ENCODE measurements at regions not wholly inside any gene's neighbourhood (a gene's known extent, or its start where the extent isn't known, plus 50 kb on each side); places are given as distances from the start of the nearest gene placed in this dataset.

DNA sequence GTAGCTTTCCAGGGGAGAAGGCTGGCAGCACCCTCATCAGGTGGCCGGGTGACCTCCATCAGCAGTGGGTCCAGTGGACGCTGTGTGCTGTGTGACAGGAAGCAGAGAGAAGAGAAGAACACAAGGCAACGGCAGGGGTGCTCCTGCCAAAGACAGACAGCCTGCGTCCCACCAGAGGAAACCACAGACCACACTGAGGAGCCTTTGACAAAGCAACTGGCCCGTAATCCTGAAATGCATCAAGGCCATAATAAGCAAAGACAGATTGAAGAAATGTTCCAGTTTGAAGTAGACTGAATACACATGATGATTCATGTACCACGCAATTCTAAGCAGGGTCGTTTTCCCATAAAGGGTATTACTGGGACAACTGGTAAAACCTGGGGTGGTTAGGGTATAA, 172.4 kb downstream of the FBXO15 start:
- TF ChIP-seq, protein P1, sequence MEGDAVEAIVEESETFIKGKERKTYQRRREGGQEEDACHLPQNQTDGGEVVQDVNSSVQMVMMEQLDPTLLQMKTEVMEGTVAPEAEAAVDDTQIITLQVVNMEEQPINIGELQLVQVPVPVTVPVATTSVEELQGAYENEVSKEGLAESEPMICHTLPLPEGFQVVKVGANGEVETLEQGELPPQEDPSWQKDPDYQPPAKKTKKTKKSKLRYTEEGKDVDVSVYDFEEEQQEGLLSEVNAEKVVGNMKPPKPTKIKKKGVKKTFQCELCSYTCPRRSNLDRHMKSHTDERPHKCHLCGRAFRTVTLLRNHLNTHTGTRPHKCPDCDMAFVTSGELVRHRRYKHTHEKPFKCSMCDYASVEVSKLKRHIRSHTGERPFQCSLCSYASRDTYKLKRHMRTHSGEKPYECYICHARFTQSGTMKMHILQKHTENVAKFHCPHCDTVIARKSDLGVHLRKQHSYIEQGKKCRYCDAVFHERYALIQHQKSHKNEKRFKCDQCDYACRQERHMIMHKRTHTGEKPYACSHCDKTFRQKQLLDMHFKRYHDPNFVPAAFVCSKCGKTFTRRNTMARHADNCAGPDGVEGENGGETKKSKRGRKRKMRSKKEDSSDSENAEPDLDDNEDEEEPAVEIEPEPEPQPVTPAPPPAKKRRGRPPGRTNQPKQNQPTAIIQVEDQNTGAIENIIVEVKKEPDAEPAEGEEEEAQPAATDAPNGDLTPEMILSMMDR (IDR thresholded peaks at IDR 0.05 in 2 of 3, conservative IDR thresholded peaks at IDR 0.05 in 1 of 3; ENCODE audit: control insufficient read depth in 2 of 3, extremely low read depth in 1 of 3, insufficient read depth in 1 of 3, low read depth in 3 of 3, low read length in 3 of 3), result no peak
- TF ChIP-seq CREB1 (IDR thresholded peaks at IDR 0.05; ENCODE audit: low read depth) (no peak), ZNF384 (IDR thresholded peaks at IDR 0.05; ENCODE audit: borderline replicate concordance, low read depth, low read length) (no peak), POLR2A (IDR thresholded peaks at IDR 0.05; ENCODE audit: low read depth, low read length) (no peak), POLR2AphosphoS5 (IDR thresholded peaks at IDR 0.05; ENCODE audit: low read length) (no peak), DPF2 (IDR thresholded peaks at IDR 0.05) (no peak), MEF2B (IDR thresholded peaks at IDR 0.05; ENCODE audit: partially characterized antibody, poor library complexity, severe bottlenecking) (no peak), EP300 (IDR thresholded peaks at IDR 0.05; ENCODE audit: borderline replicate concordance in 1 of 2, control insufficient read depth in 1 of 2, low read depth in 2 of 2, low read length in 2 of 2) (no peak), EZH2 (IDR thresholded peaks at IDR 0.05; ENCODE audit: borderline replicate concordance, control insufficient read depth, low read depth, low read length) (no peak), TAF1 (IDR thresholded peaks at IDR 0.05; ENCODE audit: borderline replicate concordance, low read depth, low read length) (no peak)
- TF ChIP-seq, protein P2, sequence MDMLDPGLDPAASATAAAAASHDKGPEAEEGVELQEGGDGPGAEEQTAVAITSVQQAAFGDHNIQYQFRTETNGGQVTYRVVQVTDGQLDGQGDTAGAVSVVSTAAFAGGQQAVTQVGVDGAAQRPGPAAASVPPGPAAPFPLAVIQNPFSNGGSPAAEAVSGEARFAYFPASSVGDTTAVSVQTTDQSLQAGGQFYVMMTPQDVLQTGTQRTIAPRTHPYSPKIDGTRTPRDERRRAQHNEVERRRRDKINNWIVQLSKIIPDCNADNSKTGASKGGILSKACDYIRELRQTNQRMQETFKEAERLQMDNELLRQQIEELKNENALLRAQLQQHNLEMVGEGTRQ (IDR thresholded peaks at IDR 0.05; ENCODE audit: borderline replicate concordance, low read depth, low read length), result no peak
- TF ChIP-seq, protein P3, sequence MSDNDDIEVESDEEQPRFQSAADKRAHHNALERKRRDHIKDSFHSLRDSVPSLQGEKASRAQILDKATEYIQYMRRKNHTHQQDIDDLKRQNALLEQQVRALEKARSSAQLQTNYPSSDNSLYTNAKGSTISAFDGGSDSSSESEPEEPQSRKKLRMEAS (IDR thresholded peaks at IDR 0.05; ENCODE audit: low read depth, low read length), result no peak
